ENCODE measurements at regions not wholly inside any gene's neighbourhood (a gene's known extent, or its start where the extent isn't known, plus 50 kb on each side); places are given as distances from the start of the nearest gene placed in this dataset.

DNA sequence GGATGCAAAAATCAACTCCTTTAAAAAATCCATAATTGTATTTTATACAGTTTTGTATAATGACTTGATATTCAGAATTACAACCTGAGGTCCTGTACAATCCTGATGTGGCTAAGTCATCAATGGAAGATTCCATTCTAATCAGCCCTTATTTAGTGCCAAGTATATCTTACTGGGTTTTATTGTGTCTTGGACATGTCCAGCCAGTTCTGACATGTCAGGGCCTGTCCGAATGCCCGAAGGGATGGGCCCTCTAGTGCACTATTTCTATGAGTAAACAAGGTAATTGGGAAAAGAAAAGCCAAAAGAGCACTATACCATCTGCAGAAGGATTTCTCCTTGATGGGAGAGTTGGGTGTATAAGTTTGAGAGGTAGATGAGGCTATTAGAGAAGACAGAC is 412.9 kb downstream of the METTL15 start:
- no peaks in the 10 kb centered on the region for H3K27me3 ChIP-seq
- intact Hi-C loops (cut with DNase I) = no loop called here
- ATAC-seq (no peak), DNase-seq (no peak)
- TF ChIP-seq, protein P1, sequence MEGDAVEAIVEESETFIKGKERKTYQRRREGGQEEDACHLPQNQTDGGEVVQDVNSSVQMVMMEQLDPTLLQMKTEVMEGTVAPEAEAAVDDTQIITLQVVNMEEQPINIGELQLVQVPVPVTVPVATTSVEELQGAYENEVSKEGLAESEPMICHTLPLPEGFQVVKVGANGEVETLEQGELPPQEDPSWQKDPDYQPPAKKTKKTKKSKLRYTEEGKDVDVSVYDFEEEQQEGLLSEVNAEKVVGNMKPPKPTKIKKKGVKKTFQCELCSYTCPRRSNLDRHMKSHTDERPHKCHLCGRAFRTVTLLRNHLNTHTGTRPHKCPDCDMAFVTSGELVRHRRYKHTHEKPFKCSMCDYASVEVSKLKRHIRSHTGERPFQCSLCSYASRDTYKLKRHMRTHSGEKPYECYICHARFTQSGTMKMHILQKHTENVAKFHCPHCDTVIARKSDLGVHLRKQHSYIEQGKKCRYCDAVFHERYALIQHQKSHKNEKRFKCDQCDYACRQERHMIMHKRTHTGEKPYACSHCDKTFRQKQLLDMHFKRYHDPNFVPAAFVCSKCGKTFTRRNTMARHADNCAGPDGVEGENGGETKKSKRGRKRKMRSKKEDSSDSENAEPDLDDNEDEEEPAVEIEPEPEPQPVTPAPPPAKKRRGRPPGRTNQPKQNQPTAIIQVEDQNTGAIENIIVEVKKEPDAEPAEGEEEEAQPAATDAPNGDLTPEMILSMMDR (IDR thresholded peaks at IDR 0.05) = no peak
- WGBS, 2 donors = 83 to 93% methylated on average over 2 of the region's 2 CpGs
- H3K27ac ChIP-seq = no peak overlapping the region
- H3K4me3 ChIP-seq = no peak overlapping the region
- no peaks in the 10 kb centered on the region for H3K4me1 ChIP-seq
- peaks cover 0 to 15% (median 2%) of the 10 kb centered on the region in 11 donors for H3K9me3 ChIP-seq
- H3K36me3 ChIP-seq = no peaks in the 10 kb centered on the region

DNA sequence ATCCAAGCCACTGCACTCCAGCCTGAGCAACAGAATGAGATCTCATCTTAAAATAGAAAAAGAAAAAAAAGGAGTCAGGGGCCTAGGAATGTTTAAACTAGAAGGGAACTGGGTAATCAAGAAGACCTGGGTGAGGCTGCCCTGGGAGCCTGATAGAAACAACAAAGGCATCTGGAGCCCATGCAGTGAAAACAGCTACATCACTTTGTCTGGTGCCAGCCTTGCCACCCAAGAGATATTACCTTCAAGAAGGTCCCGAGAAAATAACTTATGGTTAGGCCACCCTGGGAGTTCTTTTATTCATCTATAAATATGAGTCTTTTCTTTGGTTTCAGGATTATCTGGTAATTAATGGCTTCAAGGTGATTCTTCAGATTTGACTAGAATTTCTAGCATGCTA is 412.1 kb downstream of the METTL15 start:
- intact Hi-C loops (cut with DNase I) = no loop called here
- TF ChIP-seq, protein P1 (IDR thresholded peaks at IDR 0.05) = no peak
- H3K4me3 ChIP-seq = no peak overlapping the region
- H3K27me3 ChIP-seq = no peaks in the 10 kb centered on the region
- H3K9me3 ChIP-seq = peaks cover 0 to 9% (median 0%) of the 10 kb centered on the region in 11 donors
- H3K27ac ChIP-seq = no peak overlapping the region
- H3K4me1 ChIP-seq = no peaks in the 10 kb centered on the region
- H3K36me3 ChIP-seq = no peaks in the 10 kb centered on the region
- ATAC-seq (no peak), DNase-seq (no peak)
- WGBS, 2 donors = 85 to 96% methylated on average over 1 of the region's 1 CpG

DNA sequence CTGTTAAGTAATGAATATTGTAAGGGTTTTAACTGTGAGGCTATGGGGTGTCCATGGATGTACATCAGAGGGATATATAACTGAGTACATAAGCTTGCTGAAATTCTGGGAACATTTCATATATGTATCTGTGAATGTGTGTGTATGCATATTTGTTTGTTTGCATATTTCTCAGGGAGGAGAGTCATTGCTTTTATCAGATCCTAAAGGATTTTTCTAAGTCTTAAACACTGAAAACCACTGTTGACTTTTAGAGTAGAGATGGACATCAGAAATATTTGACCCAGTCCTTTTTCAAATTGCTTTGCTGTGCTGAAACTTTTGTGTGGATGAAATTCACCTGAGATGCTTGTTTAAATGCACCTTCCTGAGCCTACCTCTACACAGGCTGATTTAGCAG is 410.6 kb downstream of the METTL15 start:
- Histone ChIP-seq H3K36me3 (no peaks in the 10 kb centered on the region), H3K4me1 (no peaks in the 10 kb centered on the region), H3K27me3 (no peaks in the 10 kb centered on the region), H3K27ac (no peak overlapping the region), H3K4me3 (no peak overlapping the region), H3K9me3 (no peaks in the 10 kb centered on the region)
- intact Hi-C loops (cut with DNase I) = no loop called here
- TF ChIP-seq, protein P1 (IDR thresholded peaks at IDR 0.05) = no peak
- ATAC-seq = no peak
- no peak for DNase-seq

DNA sequence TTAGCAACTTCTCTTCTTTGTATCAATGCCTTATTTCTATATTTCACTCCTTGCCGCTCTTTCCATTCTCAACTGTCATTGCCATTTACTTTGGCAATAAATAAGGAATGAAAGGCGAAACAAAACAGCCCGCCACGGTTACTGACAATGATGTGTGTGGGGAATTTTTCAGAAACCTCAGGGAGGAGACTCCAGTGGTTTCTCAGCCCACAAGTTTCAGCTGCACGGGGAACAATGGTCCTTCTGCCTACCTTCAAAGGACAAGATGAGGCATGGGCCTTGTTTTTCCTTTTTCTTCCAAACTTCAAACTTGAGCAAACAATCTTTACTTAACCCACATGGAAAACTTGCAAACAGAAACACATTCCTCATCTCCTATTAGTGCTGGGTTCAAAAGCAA is 409.4 kb downstream of the METTL15 start:
- Histone ChIP-seq H3K4me3 (no peak overlapping the region), H3K27me3 (no peaks in the 10 kb centered on the region), H3K4me1 (no peaks in the 10 kb centered on the region), H3K27ac (no peak overlapping the region), H3K9me3 (peaks cover 0 to 4% (median 0%) of the 10 kb centered on the region in 11 donors), H3K36me3 (no peaks in the 10 kb centered on the region)
- DNase-seq = no peak
- 70% methylated on average over 5 of the region's 5 CpGs for WGBS, 2 donors
- intact Hi-C loops (cut with DNase I) = no loop called here
- TF ChIP-seq, protein P1 (IDR thresholded peaks at IDR 0.05) = no peak
- ATAC-seq = no peak

DNA sequence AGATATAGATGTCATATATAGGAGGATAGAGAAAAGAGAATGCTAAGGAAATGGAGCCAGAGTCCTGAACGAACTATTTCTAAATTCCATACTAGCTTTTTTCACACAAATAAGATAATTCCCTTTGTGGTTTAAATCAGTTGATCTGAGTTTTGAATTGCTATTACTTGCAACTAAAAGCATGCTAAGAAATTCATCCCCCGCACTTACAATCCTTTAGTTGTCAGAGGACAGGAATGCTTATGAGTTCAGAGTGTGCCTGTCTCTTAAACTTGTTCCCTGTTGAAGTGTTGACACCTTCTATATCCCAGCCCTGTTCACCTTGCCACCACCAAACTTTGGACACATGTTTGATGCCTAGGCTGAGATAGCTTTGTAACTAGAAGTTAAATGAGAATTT is 406.2 kb downstream of the METTL15 start:
- TF ChIP-seq, protein P1 (IDR thresholded peaks at IDR 0.05) = no peak
- DNase-seq = no peak
- H3K27me3 ChIP-seq = no peaks in the 10 kb centered on the region
- no peak overlapping the region for H3K4me3 ChIP-seq
- H3K27ac ChIP-seq = no peak overlapping the region
- H3K36me3 ChIP-seq = no peaks in the 10 kb centered on the region
- peaks cover 0 to 4% (median 0%) of the 10 kb centered on the region in 11 donors for H3K9me3 ChIP-seq
- ATAC-seq = no peak
- intact Hi-C loops (cut with DNase I) = no loop called here
- H3K4me1 ChIP-seq = no peaks in the 10 kb centered on the region
- 80 to 86% methylated on average over 2 of the region's 2 CpGs for WGBS, 2 donors
